RWPE2 (cell line): ENCODE measurements at regions not wholly inside any gene's neighbourhood (a gene's known extent, or its start where the extent isn't known, plus 50 kb on each side); places are given as distances from the start of the nearest gene placed in this dataset.

Experiments
- ATAC-seq: fragments of 200-7000 bp; cut with Tn5 transposase; 3 replicates; pipeline ENCODE4 v1.9.1; 2021; ENCODE audit warnings: low read depth
- DNase-seq: peaks from one replicate; pipeline ENCODE4 v3.0.0-alpha.2; 2020; ENCODE audit warnings: low spot score
- H3K27ac ChIP-seq: fragments of 450-650 bp; 2 replicates; pipeline ENCODE4 v1.5.1; 2017; ENCODE audit warnings: mild to moderate bottlenecking; ENCODE audit not compliant: poor library complexity, severe bottlenecking
- H3K27me3 ChIP-seq: fragments of 250-450 bp; sonication (Bioruptor Pico); 2 replicates; pipeline ENCODE4 v1.5.1; 2021; ENCODE audit warnings: mild to moderate bottlenecking, moderate library complexity; ENCODE audit not compliant: insufficient read depth, poor library complexity, severe bottlenecking
- H3K36me3 ChIP-seq: fragments of 250-450 bp; sonication (Bioruptor Pico); 2 replicates; pipeline ENCODE4 v1.5.1; 2020; ENCODE audit warnings: low read depth, mild to moderate bottlenecking, moderate library complexity
- H3K4me1 ChIP-seq: fragments of 250-450 bp; sonication (Bioruptor Pico); 2 replicates; pipeline ENCODE4 v1.5.1; 2021; ENCODE audit warnings: mild to moderate bottlenecking, moderate library complexity; ENCODE audit not compliant: insufficient read depth, poor library complexity, severe bottlenecking
- H3K4me3 ChIP-seq: fragments of 250-450 bp; sonication (Bioruptor Pico); 2 replicates; pipeline ENCODE4 v1.5.1; 2021; ENCODE audit warnings: mild to moderate bottlenecking, moderate library complexity; ENCODE audit not compliant: severe bottlenecking
- H3K9me3 ChIP-seq: fragments of 250-450 bp; sonication (Bioruptor Pico); 2 replicates; pipeline ENCODE4 v1.5.1; 2021; ENCODE audit warnings: mild to moderate bottlenecking, moderate library complexity; ENCODE audit not compliant: severe bottlenecking
- CTCF ChIP-seq: fragments of 450-650 bp; IDR thresholded peaks from one replicate; pipeline ENCODE4 v1.5.1; 2017; ENCODE audit warnings: mild to moderate bottlenecking, moderate library complexity; ENCODE audit not compliant: poor library complexity, severe bottlenecking

- Histone ChIP-seq H3K27me3 (peaks cover 7% of the 10 kb centered on the region), H3K36me3 (no peaks in the 10 kb centered on the region), H3K9me3 (no peaks in the 10 kb centered on the region), H3K4me1 (no peaks in the 10 kb centered on the region), H3K27ac (no peak overlapping the region), H3K4me3 (no peak overlapping the region)
- no peak for DNase-seq
- ATAC-seq: no peak
- TF ChIP-seq CTCF: no peak
Measured at GRCh38 chr16:61042737-61043136, 993.5 kb downstream of the CDH8 start.

GRCh38 chr16:61030616-61031015 lies 1005.6 kb downstream of the CDH8 start:
- no peaks in the 10 kb centered on the region for H3K4me1 ChIP-seq
- no peaks in the 10 kb centered on the region for H3K9me3 ChIP-seq
- peaks cover 5% of the 10 kb centered on the region for H3K27me3 ChIP-seq
- no peak for ATAC-seq
- no peaks in the 10 kb centered on the region for H3K36me3 ChIP-seq
- no peak for DNase-seq
- no peak for TF ChIP-seq CTCF
- H3K27ac ChIP-seq: no peak overlapping the region
- H3K4me3 ChIP-seq: no peak overlapping the region

- no peak for DNase-seq
- no peaks in the 10 kb centered on the region for H3K27me3 ChIP-seq
- no peak overlapping the region for H3K27ac ChIP-seq
- no peak for TF ChIP-seq CTCF
- no peaks in the 10 kb centered on the region for H3K36me3 ChIP-seq
- H3K9me3 ChIP-seq: no peaks in the 10 kb centered on the region
- no peaks in the 10 kb centered on the region for H3K4me1 ChIP-seq
- H3K4me3 ChIP-seq: no peak overlapping the region
- no peak for ATAC-seq
Measured at GRCh38 chr16:61024180-61024900, 1011.9 kb downstream of the CDH8 start.

- peak; percentile 17 for TF ChIP-seq CTCF
- peaks cover 12% of the 10 kb centered on the region for H3K27me3 ChIP-seq
- no peak overlapping the region for H3K27ac ChIP-seq
- no peak overlapping the region for H3K4me3 ChIP-seq
- H3K36me3 ChIP-seq: no peaks in the 10 kb centered on the region
- DNase-seq (no peak), ATAC-seq (no peak)
- no peaks in the 10 kb centered on the region for H3K4me1 ChIP-seq
- no peaks in the 10 kb centered on the region for H3K9me3 ChIP-seq
Measured at GRCh38 chr16:61014869-61015268, 1021.4 kb downstream of the CDH8 start.

DNA sequence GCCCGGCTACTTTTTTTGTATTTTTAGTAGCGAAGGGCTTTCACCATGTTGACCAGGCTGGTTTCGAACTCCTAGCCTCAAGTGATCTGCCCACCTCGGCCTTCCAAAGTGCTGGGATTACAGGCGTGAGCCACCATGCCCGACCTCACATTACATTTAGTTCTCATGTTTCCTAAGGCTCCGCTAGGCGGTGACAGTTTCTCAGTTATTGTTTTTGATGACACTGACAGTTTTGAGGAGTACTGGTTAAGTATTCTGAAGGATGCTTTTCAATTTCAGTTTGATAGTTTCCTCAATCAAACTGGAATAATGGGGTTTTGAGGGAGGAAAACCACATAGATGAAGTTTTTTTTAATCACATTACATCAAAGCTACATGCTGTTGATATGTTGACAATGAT lies 1028.5 kb downstream of the CDH8 start:
- peaks cover 16% of the 10 kb centered on the region for H3K27me3 ChIP-seq
- no peak overlapping the region for H3K27ac ChIP-seq
- H3K4me3 ChIP-seq: no peak overlapping the region
- ATAC-seq (no peak), DNase-seq (no peak)
- no peak for TF ChIP-seq CTCF
- H3K4me1 ChIP-seq: no peaks in the 10 kb centered on the region
- no peaks in the 10 kb centered on the region for H3K9me3 ChIP-seq
- no peaks in the 10 kb centered on the region for H3K36me3 ChIP-seq
